Stimulated activated CD4-positive, alpha-beta T cell treated with anti-CD3 and anti-CD28 coated beads, Interleukin-1b, Interleukin-23, amount 100 ng/mL, for 24 hours (primary cell): ENCODE measurements at regions not wholly inside any gene's neighbourhood (a gene's known extent, or its start where the extent isn't known, plus 50 kb on each side); places are given as distances from the start of the nearest gene placed in this dataset.
"Not testable (repeated sequence)": the region's sequence is repeated elsewhere in the genome, so short reads cannot be mapped to it uniquely, and the experiment has no call there.

Source experiments
- DNase-seq, 4 experiments: peaks; one replicate each; pipeline ENCODE4 v3.0.0-alpha.2; 2020; ENCODE audit warnings: low read depth in 4 of 4, low spot score in 1 of 4

GRCh38 chr3:177610686-177611633 lies 413.7 kb upstream of the TBL1XR1 start:
- DNase-seq: no peak

GRCh38 chr3:177611752-177612334 lies 414.6 kb upstream of the TBL1XR1 start:
- DNase-seq: no peak

GRCh38 chr3:177613901-177614300 lies 416.6 kb upstream of the TBL1XR1 start:
- DNase-seq: no peak

GRCh38 chr3:177615015-177615414 lies 417.7 kb upstream of the TBL1XR1 start:
- no peak for DNase-seq

GRCh38 chr3:177618873-177619733 lies 421.8 kb upstream of the TBL1XR1 start:
- DNase-seq: no peak

- no peak for DNase-seq
Observed at GRCh38 chr3:177620073-177620472, 422.8 kb upstream of the TBL1XR1 start.

- DNase-seq: no peak
Observed at GRCh38 chr3:177622520-177622919, 425.2 kb upstream of the TBL1XR1 start.

- no peak for DNase-seq
Observed at GRCh38 chr3:177622982-177623617, 425.8 kb upstream of the TBL1XR1 start.

GRCh38 chr3:177624528-177625495 lies 427.5 kb upstream of the TBL1XR1 start:
- DNase-seq: no peak

- DNase-seq: no peak
Observed at GRCh38 chr3:177626045-177626444, 428.8 kb upstream of the TBL1XR1 start.

GRCh38 chr3:177628095-177628719 lies 430.9 kb upstream of the TBL1XR1 start:
- not testable (repeated sequence) for DNase-seq

GRCh38 chr3:177629276-177629675 lies 432.0 kb upstream of the TBL1XR1 start:
- no peak for DNase-seq

- DNase-seq: no peak
Observed at GRCh38 chr3:177633671-177634207, 436.5 kb upstream of the TBL1XR1 start.

GRCh38 chr3:177635601-177636106 lies 438.4 kb upstream of the TBL1XR1 start:
- DNase-seq: not testable (repeated sequence)

- DNase-seq: no peak
Observed at GRCh38 chr3:177640319-177640965, 443.2 kb upstream of the TBL1XR1 start.

- DNase-seq: no peak
Observed at GRCh38 chr3:177641206-177641605, 443.9 kb upstream of the TBL1XR1 start.

GRCh38 chr3:177642042-177642803 lies 444.9 kb upstream of the TBL1XR1 start:
- no peak for DNase-seq

- no peak for DNase-seq
Observed at GRCh38 chr3:177642804-177643125, 445.5 kb upstream of the TBL1XR1 start.
